K562 (cell line): ENCODE measurements at regions not wholly inside any gene's neighbourhood (a gene's known extent, or its start where the extent isn't known, plus 50 kb on each side); places are given as distances from the start of the nearest gene placed in this dataset.

Experiments
- ATAC-seq: fragments of 200-7000 bp; cut with Tn5 transposase; 3 replicates; pipeline ENCODE4 v1.9.1; 2020; ENCODE audit warnings: moderate library complexity
- BruUV-seq: library from RNA; stranded (reverse); fragments of 400-500 nt; replicated peaks from 2 replicates; lab custom pipeline; 2021; lab: Mats Ljungman, UMichigan
- CTCF ChIA-PET: fragments of 300-600 bp; formaldehyde crosslinking; extraction: SDS; loops from one replicate; lab custom pipeline; 2021; ENCODE audit warnings: low intra/inter-chr PET ratio; lab: Yijun Ruan, JAX
- POLR2A ChIA-PET: fragments of 300-600, 350-650 bp; sonication (Branson Sonifier 250); formaldehyde crosslinking; extraction: SDS; loops from one replicate; lab custom pipeline; 2021; ENCODE audit warnings: antibody characterized with exemption, inconsistent platforms; lab: Yijun Ruan, JAX
- DNase-seq, 4 experiments: peaks; one replicate each; pipeline versions ENCODE4 v3.0.0 to v3.0.0-alpha.2; 2011 to 2018; ENCODE audit warnings: low spot score in 3 of 4, mixed read lengths in 3 of 4; ENCODE audit errors: extremely low read depth in 1 of 4
- FAIRE-seq: peaks from 2 replicates; lab custom pipeline; 2011; peaks lifted over from hg19 to GRCh38; lab: Jason Lieb, UNC
- H2AFZ ChIP-seq: 2 replicates; pipeline ENCODE4 v1.6.0; 2011; ENCODE audit warnings: low read depth, low read length, control low read depth, inconsistent platforms
- H3K27ac ChIP-seq: fragments of 200-600 bp; 3 replicates; pipeline ENCODE4 v1.8.0; 2011; ENCODE audit warnings: low read depth, mild to moderate bottlenecking, control low read depth, inconsistent platforms, low read length, moderate library complexity, mixed read lengths; ENCODE audit errors: extremely low read depth
- H3K27me3 ChIP-seq, 2 experiments: fragments of 300-600 bp in 1 of 2; 2 replicates in 1 of 2; 3 replicates in 1 of 2; pipeline versions ENCODE4 v1.6.0 to v1.8.0; 2011; ENCODE audit warnings: inconsistent platforms in 2 of 2, low read length in 2 of 2, mild to moderate bottlenecking in 1 of 2, mixed read lengths in 1 of 2, moderate library complexity in 1 of 2; ENCODE audit not compliant: control insufficient read depth in 2 of 2, insufficient read depth in 2 of 2
- H3K36me3 ChIP-seq: fragments of 300-600 bp; 3 replicates; pipeline ENCODE4 v1.8.0; 2011; ENCODE audit warnings: mild to moderate bottlenecking, low read length, inconsistent platforms; ENCODE audit not compliant: control insufficient read depth, insufficient read depth
- H3K4me1 ChIP-seq, 2 experiments: fragments of 200-600 bp in 1 of 2; replicated peaks in 1 of 2; 2 replicates in 1 of 2; 3 replicates in 1 of 2; pipeline versions ENCODE4 v1.5.1 to v1.8.0; 2011; ENCODE audit warnings: inconsistent platforms in 2 of 2, low read length in 2 of 2, mild to moderate bottlenecking in 1 of 2, mixed read lengths in 1 of 2, moderate library complexity in 1 of 2; ENCODE audit not compliant: control insufficient read depth in 2 of 2, insufficient read depth in 2 of 2
- H3K4me2 ChIP-seq: 2 replicates; pipeline ENCODE4 v1.6.1; 2011; ENCODE audit warnings: low read length, control low read depth, inconsistent platforms, mixed read lengths; ENCODE audit not compliant: insufficient read depth
- H3K4me3 ChIP-seq: fragments of 200-600 bp; sonication (generic), shearing (Covaris generic); 2 replicates; pipeline ENCODE4 v1.5.1; 2016; ENCODE audit warnings: control low read depth, inconsistent platforms
- H3K79me2 ChIP-seq: fragments of 200-600 bp; 3 replicates; pipeline ENCODE4 v1.8.0; 2011; ENCODE audit warnings: low read length, inconsistent platforms; ENCODE audit not compliant: control insufficient read depth, insufficient read depth
- H3K9ac ChIP-seq, 2 experiments: 2 replicates each; pipeline versions ENCODE4 v1.6.0 to v1.6.1; 2011; ENCODE audit warnings: low read depth in 2 of 2, low read length in 2 of 2, control low read depth in 1 of 2, inconsistent platforms in 1 of 2, mild to moderate bottlenecking in 1 of 2, mixed read lengths in 1 of 2; ENCODE audit not compliant: insufficient read depth in 1 of 2
- H3K9me1 ChIP-seq: one replicate; pipeline ENCODE4 v1.6.0; 2011; ENCODE audit warnings: inconsistent platforms, mild to moderate bottlenecking, low read length, moderate library complexity; ENCODE audit not compliant: control insufficient read depth, insufficient read depth
- H3K9me3 ChIP-seq: replicated peaks from 2 replicates; pipeline ENCODE4 v1.5.1; 2011; ENCODE audit warnings: low read depth, low read length, inconsistent platforms; ENCODE audit not compliant: control insufficient read depth, insufficient read depth
- H4K20me1 ChIP-seq: replicated peaks from 2 replicates; pipeline ENCODE4 v1.6.1; 2011; ENCODE audit warnings: low read length, inconsistent platforms, mixed read lengths; ENCODE audit not compliant: control insufficient read depth, insufficient read depth
- ASH1L ChIP-seq: fragments of 450-650 bp; IDR thresholded peaks from 2 replicates; pipeline ENCODE4 v1.6.1; 2018; ENCODE audit warnings: borderline replicate concordance, mild to moderate bottlenecking, low read depth; ENCODE audit not compliant: partially characterized antibody
- BHLHE40 ChIP-seq: IDR thresholded peaks from 2 replicates; pipeline ENCODE4 v1.6.1; 2011; ENCODE audit warnings: low read length, improper control_type of control experiment
- BRD4 ChIP-seq: fragments of 200-600 bp; sonication (generic); IDR thresholded peaks from 2 replicates; pipeline ENCODE4 v1.6.1; 2017; ENCODE audit warnings: inconsistent platforms
- CAMTA2 ChIP-seq: fragments of 250-450 bp; sonication (Bioruptor Pico); conservative IDR thresholded peaks from 2 replicates; pipeline ENCODE4 v1.5.1; 2022
- FOSL1 ChIP-seq: fragments of 200-800 bp; sonication (Bioruptor generic); conservative IDR thresholded peaks from 2 replicates; pipeline ENCODE4 v1.6.1; 2016; ENCODE audit warnings: missing genetic modification characterization, missing compliant biosample characterization
- GMEB1 ChIP-seq: fragments of 250-450 bp; sonication (Bioruptor Pico); IDR thresholded peaks from 2 replicates; pipeline ENCODE4 v1.4.0; 2020; ENCODE audit warnings: mild to moderate bottlenecking
- HCFC1 ChIP-seq: IDR thresholded peaks from 2 replicates; pipeline ENCODE4 v1.6.1; 2012; ENCODE audit warnings: low read depth, low read length, improper control_type of control experiment
- ILF3 ChIP-seq: fragments of 450-650 bp; IDR thresholded peaks from 2 replicates; pipeline ENCODE4 v1.6.1; 2018; ENCODE audit warnings: antibody characterized with exemption, mild to moderate bottlenecking, moderate library complexity, borderline replicate concordance
- NONO ChIP-seq, 2 experiments: fragments of 200-400 bp in 1 of 2; fragments of 450-650 bp in 1 of 2; formaldehyde crosslinking in 1 of 2; IDR thresholded peaks; 2 replicates each; pipeline ENCODE4 v1.6.1; 2017; ENCODE audit warnings: low read depth in 2 of 2, mild to moderate bottlenecking in 2 of 2, moderate library complexity in 2 of 2, low read length in 1 of 2
- PHF21A ChIP-seq: fragments of 450-650 bp; IDR thresholded peaks from 2 replicates; pipeline ENCODE4 v1.6.1; 2017; ENCODE audit warnings: low read depth, borderline replicate concordance
- SAP30 ChIP-seq: fragments of 200-600 bp; sonication (generic); IDR thresholded peaks from 2 replicates; pipeline ENCODE4 v1.6.1; 2012; ENCODE audit warnings: borderline replicate concordance, low read depth, mild to moderate bottlenecking, moderate library complexity, low read length, control low read depth, inconsistent platforms; ENCODE audit not compliant: insufficient read depth, poor library complexity, severe bottlenecking
- SMARCA5 ChIP-seq: fragments of 450-650 bp; IDR thresholded peaks from 2 replicates; pipeline ENCODE4 v1.6.1; 2016
- ZFPM2 ChIP-seq: fragments of 250-450 bp; sonication (Bioruptor Pico); IDR thresholded peaks from 2 replicates; pipeline ENCODE4 v1.5.1; 2022; ENCODE audit warnings: mild to moderate bottlenecking
- ZFX ChIP-seq: sonication (generic); formaldehyde crosslinking; IDR thresholded peaks from 2 replicates; pipeline ENCODE4 v1.8.0; 2022; ENCODE audit warnings: mild to moderate bottlenecking, missing genetic modification reagents, moderate library complexity
- ZNF347 ChIP-seq: fragments of 450-650 bp; formaldehyde crosslinking; IDR thresholded peaks from 2 replicates; pipeline ENCODE4 v1.4.0; 2020; ENCODE audit warnings: low read depth, mild to moderate bottlenecking, moderate library complexity
- ZNF354B ChIP-seq: fragments of 250-450 bp; sonication (Bioruptor Pico); IDR thresholded peaks from 2 replicates; pipeline ENCODE4 v1.4.0; 2020
- ZNF79 ChIP-seq: fragments of 250-450 bp; sonication (Bioruptor Pico); IDR thresholded peaks from 2 replicates; pipeline ENCODE4 v1.4.0; 2020; ENCODE audit warnings: low read depth, mild to moderate bottlenecking, moderate library complexity
- WGBS: fragments of 100-300 bp; shearing (Covaris generic); methylation state at CpG from one replicate; pipeline ENCODE4 v1.1.6; 2016; ENCODE audit warnings: low coverage, mixed read lengths; ENCODE audit not compliant: insufficient coverage; ENCODE audit errors: missing lambda C conversion rate; 5-methylcytosine and 5-hydroxymethylcytosine counted together
- in situ Hi-C: fragments of 300-500 bp; cut with MboI; formaldehyde crosslinking; loops from 4 replicates; pipeline ENCODE4 v1.15.0; 2018; ENCODE audit warnings: inconsistent platforms, mixed read lengths
- intact Hi-C: fragments of 100-400 bp; cut with micrococcal nuclease; formaldehyde crosslinking; loops from 2 replicates; pipeline ENCODE4 v1.14.2; 2022

DNA sequence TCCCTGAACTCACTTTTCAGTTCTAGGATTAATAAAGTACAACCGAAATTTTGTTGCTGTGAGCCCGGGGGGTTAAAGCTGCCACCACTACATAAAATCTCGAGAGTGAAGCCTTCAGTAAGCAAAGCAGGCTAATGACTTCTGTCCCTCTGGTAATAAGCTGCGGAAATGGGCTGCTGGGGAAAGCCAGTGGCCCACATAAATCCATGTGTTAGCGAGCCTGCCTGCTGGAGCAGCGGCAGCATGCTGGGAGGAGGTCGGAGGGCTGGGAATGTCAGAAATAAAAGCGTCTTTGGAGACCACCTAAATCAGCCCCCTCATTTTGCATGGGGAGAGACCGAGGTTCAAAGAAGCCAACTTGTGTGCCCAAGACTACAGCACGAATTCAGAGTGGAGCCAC, 371.7 kb downstream of the TNS1 start:
- no peak overlapping the region for H3K27ac ChIP-seq
- H4K20me1 ChIP-seq: no peaks in the 10 kb centered on the region
- peaks cover 0 to 5% of the 10 kb centered on the region in 2 experiments; a peak in 1 of 5 replicates for H3K27me3 ChIP-seq
- no peaks in the 10 kb centered on the region for H3K9me3 ChIP-seq
- POLR2A ChIA-PET: no interaction called here
- H3K9ac ChIP-seq: no peak overlapping the region
- DNase-seq (no peak), ATAC-seq (no peak), FAIRE-seq (no peak)
- H3K36me3 ChIP-seq: no peaks in the 10 kb centered on the region
- WGBS: 0% methylated on average over 10 of the region's 10 CpGs
- CTCF ChIA-PET: no interaction called here
- no peaks in the 10 kb centered on the region for H3K4me1 ChIP-seq
- no TSS peak for BruUV-seq
- no peaks in the 10 kb centered on the region for H3K9me1 ChIP-seq
- H3K4me2 ChIP-seq: no peak overlapping the region
- intact Hi-C loops: no loop called here
- no peak for TF ChIP-seq SAP30
- in situ Hi-C loops: no loop called here
- H3K79me2 ChIP-seq: no peaks in the 10 kb centered on the region
- no peak overlapping the region for H3K4me3 ChIP-seq
- no peak overlapping the region for H2AFZ ChIP-seq

GRCh38 chr2:217629347-217629746, 373.4 kb downstream of the TNS1 start:
- Histone ChIP-seq H3K9me1 (no peaks in the 10 kb centered on the region), H4K20me1 (no peaks in the 10 kb centered on the region), H3K27me3 (peaks cover 0 to 5% of the 10 kb centered on the region in 2 experiments; a peak in 1 of 5 replicates), H3K9ac (no peak overlapping the region), H3K4me2 (no peak overlapping the region), H3K36me3 (no peaks in the 10 kb centered on the region), H3K4me3 (no peak overlapping the region), H3K27ac (no peak overlapping the region), H3K4me1 (no peaks in the 10 kb centered on the region), H3K9me3 (no peaks in the 10 kb centered on the region), H3K79me2 (no peaks in the 10 kb centered on the region), H2AFZ (no peak overlapping the region)
- POLR2A ChIA-PET: no interaction called here
- ATAC-seq (no peak), FAIRE-seq (no peak), DNase-seq (no peak)
- intact Hi-C loops: no loop called here
- CTCF ChIA-PET: no interaction called here
- in situ Hi-C loops: no loop called here
- BruUV-seq: no TSS peak
- TF ChIP-seq HCFC1 (no peak), SMARCA5 (no peak), CAMTA2 (CRISPR knock-in tag) (no peak), ZNF354B (CRISPR knock-in tag) (no peak), BRD4 (no peak), PHF21A (no peak), NONO (IDR thresholded peaks at IDR 0.05; ENCODE audit: low read depth in 2 of 2, low read length in 1 of 2) (no peak), ILF3 (no peak), BHLHE40 (no peak), ZFPM2 (CRISPR knock-in tag) (no peak), ASH1L (no peak), ZNF347 (CRISPR knock-in tag) (no peak), FOSL1 (tag) (no peak), ZNF79 (CRISPR knock-in tag) (no peak), ZFX (CRISPR knock-in tag) (no peak), GMEB1 (no peak)
